ENCODE measurements at regions not wholly inside any gene's neighbourhood (a gene's known extent, or its start where the extent isn't known, plus 50 kb on each side); places are given as distances from the start of the nearest gene placed in this dataset.
"Not testable (repeated sequence)": the region's sequence is repeated elsewhere in the genome, so short reads cannot be mapped to it uniquely, and the experiment has no call there.

GRCh38 chr7:131642429-131642828 is 86.0 kb upstream of the PODXL start:
- TF ChIP-seq, protein P1, sequence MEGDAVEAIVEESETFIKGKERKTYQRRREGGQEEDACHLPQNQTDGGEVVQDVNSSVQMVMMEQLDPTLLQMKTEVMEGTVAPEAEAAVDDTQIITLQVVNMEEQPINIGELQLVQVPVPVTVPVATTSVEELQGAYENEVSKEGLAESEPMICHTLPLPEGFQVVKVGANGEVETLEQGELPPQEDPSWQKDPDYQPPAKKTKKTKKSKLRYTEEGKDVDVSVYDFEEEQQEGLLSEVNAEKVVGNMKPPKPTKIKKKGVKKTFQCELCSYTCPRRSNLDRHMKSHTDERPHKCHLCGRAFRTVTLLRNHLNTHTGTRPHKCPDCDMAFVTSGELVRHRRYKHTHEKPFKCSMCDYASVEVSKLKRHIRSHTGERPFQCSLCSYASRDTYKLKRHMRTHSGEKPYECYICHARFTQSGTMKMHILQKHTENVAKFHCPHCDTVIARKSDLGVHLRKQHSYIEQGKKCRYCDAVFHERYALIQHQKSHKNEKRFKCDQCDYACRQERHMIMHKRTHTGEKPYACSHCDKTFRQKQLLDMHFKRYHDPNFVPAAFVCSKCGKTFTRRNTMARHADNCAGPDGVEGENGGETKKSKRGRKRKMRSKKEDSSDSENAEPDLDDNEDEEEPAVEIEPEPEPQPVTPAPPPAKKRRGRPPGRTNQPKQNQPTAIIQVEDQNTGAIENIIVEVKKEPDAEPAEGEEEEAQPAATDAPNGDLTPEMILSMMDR (conservative IDR thresholded peaks at IDR 0.05; ENCODE audit: low read depth, low read length), result no peak
- DNase-seq (ENCODE audit: low read depth), result no peak
- no peak overlapping the region for H3K4me3 ChIP-seq (ENCODE audit: low read length)

DNA sequence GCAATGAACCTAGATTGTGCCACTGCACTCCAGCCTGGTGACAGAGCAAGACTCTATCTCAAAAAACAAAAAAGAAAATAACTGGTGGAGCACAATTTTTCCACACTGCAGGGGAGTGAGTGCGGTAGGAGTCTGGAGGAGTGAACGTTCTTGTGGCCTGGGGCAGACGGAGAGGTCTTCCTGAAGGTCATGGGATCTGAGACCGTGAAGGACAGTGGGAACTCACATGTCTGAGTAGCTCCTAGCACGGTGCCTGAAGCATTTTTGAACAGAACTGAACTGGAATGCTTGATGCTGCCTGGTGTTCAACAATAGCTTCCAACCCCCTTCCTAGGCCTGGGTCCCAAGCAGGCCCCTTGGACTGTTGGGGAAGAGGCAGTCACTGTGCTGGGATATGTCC is 84.3 kb upstream of the PODXL start:
- no peak overlapping the region for H3K4me3 ChIP-seq (ENCODE audit: low read length)
- TF ChIP-seq, protein P1 (conservative IDR thresholded peaks at IDR 0.05; ENCODE audit: low read depth, low read length), result no peak
- DNase-seq (ENCODE audit: low read depth), result no peak

DNA sequence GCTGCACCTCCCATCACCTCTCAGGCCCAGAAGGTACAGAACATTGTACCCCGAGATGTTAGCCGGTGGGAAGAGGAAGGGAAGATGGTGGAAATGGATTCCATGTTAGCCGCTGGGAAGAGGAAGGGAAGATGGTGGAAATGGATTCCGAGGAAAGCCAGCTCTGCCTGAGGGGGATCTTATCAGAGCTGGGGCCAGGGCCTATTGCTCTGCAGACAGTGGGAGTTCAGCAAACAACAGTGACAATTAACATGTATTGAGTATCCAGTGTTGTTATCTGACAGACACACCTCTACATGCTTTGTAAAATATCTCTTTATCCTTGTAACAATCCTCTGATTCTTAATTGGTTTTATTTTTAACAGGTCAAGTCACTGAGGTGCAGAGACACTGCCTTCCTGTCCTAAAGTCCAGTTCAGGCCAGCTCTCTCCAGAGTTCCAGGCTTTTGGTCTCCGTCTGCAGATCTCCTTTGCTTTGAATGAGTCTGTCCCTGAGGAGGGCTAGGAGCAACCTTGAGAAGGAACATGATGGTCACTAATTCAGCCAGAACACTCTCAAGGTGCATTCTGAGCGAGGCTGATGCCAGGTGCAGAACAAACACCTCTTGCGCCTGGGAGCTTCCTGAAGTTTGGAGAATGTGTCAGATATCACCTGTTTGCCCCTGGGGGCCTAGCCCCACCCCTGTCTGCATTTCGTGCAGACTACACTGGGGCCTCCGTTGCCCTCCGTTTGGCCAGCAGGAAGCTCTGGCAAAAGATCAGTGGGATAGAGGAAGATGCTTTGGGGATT is 82.4 kb upstream of the PODXL start:
- TF ChIP-seq, protein P1 (conservative IDR thresholded peaks at IDR 0.05; ENCODE audit: low read depth, low read length), result no peak
- no peak for DNase-seq (ENCODE audit: low read depth)
- H3K4me3 ChIP-seq (ENCODE audit: low read length), result no peak overlapping the region

DNA sequence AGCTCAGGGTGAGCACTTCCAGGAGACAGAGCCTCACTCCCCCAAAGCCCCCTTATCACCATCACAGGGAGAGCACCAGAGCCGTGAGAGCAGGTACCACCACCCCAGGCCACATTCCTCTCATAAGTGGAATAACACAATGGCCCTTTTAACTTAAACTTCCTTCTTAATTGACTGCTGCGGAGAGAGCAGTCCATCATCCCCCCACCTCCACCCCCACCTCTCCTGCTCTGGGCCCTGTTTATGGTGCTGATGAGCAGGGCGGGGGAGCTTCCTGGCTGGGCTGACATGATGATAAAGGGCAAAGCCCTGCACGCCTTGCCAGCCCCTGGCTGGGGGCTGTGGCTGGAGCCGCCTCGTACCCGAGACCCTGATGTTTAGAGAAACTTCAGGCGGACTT is 81.4 kb upstream of the PODXL start:
- DNase-seq (ENCODE audit: low read depth), result no peak
- TF ChIP-seq, protein P1 (conservative IDR thresholded peaks at IDR 0.05; ENCODE audit: low read depth, low read length), result no peak
- no peak overlapping the region for H3K4me3 ChIP-seq (ENCODE audit: low read length)

- no peak overlapping the region for H3K4me3 ChIP-seq (ENCODE audit: low read length)
- TF ChIP-seq, protein P1 (conservative IDR thresholded peaks at IDR 0.05; ENCODE audit: low read depth, low read length), result no peak
- no peak for DNase-seq (ENCODE audit: low read depth)
These were observed 79.7 kb upstream of the PODXL start for GRCh38 chr7:131636092-131636491.

DNA sequence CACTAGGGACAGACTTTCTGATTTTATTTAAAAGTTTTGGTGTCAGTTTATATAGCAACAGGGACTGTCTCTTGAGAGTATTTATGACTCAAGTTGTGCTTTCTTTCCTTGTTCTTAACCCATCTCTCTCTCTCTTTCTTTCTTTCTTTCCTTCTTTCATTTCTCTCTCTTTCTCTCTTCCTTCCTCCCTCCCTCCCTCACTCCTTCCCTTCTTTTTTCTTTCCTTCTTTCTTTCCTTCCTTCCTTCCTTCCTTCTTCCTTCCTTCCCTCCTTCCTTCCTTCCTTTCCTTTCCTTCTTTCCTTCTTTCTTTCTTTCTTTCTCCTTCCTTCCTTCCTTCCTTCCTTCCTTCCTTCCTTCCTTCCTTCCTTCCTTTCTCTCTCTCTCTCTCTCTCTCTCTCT is 77.8 kb upstream of the PODXL start:
- DNase-seq (ENCODE audit: low read depth); H3K4me3 ChIP-seq (ENCODE audit: low read length): not testable (repeated sequence)

DNA sequence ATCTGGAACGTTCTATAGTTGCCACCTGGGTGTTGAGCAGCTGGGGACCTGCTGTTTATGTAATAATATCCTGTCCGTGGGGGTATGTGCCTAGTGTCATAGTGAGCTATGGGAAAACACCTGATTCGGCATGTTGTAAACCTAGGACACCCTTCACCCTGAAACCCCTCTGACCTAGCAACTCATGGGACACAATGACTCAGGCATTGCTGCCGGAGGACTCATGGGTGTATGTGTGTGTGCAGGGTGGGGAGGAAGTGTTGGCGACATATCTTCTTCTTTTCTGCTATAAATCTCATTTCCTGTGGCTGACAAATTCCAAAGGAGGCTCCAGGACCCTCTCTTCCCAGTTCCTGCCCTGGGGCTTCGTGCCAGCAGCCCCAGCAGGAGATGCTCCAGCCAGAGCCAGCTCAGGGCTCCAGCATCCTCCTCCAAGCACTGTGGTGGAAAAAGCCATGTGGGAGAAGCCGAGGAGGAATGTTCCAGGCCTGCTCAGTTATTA is 77.0 kb upstream of the PODXL start:
- no peak overlapping the region for H3K4me3 ChIP-seq (ENCODE audit: low read length)
- no peak for DNase-seq (ENCODE audit: low read depth)
- TF ChIP-seq, protein P1 (conservative IDR thresholded peaks at IDR 0.05; ENCODE audit: low read depth, low read length), result no peak

All from retinal pigment epithelial cell (primary cell).